HG03064 (cell line): ENCODE measurements at regions not wholly inside any gene's neighbourhood (a gene's known extent, or its start where the extent isn't known, plus 50 kb on each side); places are given as distances from the start of the nearest gene placed in this dataset.

Experiments
- ATAC-seq: cut with Tn5 transposase; IDR thresholded peaks from one replicate; pipeline ENCODE4 v1.9.1; 2021; ENCODE audit warnings: low read depth; ENCODE audit not compliant: unreplicated experiment

GRCh38 chr1:88375977-88376376, 308.1 kb upstream of the PKN2 start:
- ATAC-seq, result no peak

- ATAC-seq, result no peak
Measured at GRCh38 chr1:88376421-88376820, 307.7 kb upstream of the PKN2 start.

- ATAC-seq, result no peak
Measured at GRCh38 chr1:88378560-88378959, 305.5 kb upstream of the PKN2 start.

GRCh38 chr1:88394958-88395357, 289.1 kb upstream of the PKN2 start:
- ATAC-seq, result no peak

- no peak for ATAC-seq
Measured at GRCh38 chr1:88398338-88398737, 285.7 kb upstream of the PKN2 start.

- ATAC-seq, result peak; percentile 71
Measured at GRCh38 chr1:88399690-88400089, 284.4 kb upstream of the PKN2 start.

GRCh38 chr1:88401313-88401712, 282.8 kb upstream of the PKN2 start:
- peak; percentile 83 for ATAC-seq

- no peak for ATAC-seq
Measured at GRCh38 chr1:88404582-88404981, 279.5 kb upstream of the PKN2 start.

- ATAC-seq, result no peak
Measured at GRCh38 chr1:88407248-88407647, 276.8 kb upstream of the PKN2 start.

- ATAC-seq, result no peak
Measured at GRCh38 chr1:88421997-88422396, 262.1 kb upstream of the PKN2 start.

- ATAC-seq, result no peak
Measured at GRCh38 chr1:88433556-88433955, 250.5 kb upstream of the PKN2 start.

- no peak for ATAC-seq
Measured at GRCh38 chr1:88434836-88435235, 249.2 kb upstream of the PKN2 start.

GRCh38 chr1:88441022-88441421, 243.1 kb upstream of the PKN2 start:
- no peak for ATAC-seq

GRCh38 chr1:88451856-88452255, 232.2 kb upstream of the PKN2 start:
- no peak for ATAC-seq

- ATAC-seq, result no peak
Measured at GRCh38 chr1:88453295-88453694, 230.8 kb upstream of the PKN2 start.

GRCh38 chr1:88454781-88455180, 229.3 kb upstream of the PKN2 start:
- ATAC-seq, result no peak

- no peak for ATAC-seq
Measured at GRCh38 chr1:88455621-88456256, 228.3 kb upstream of the PKN2 start.

- ATAC-seq, result no peak
Measured at GRCh38 chr1:88457197-88457596, 226.9 kb upstream of the PKN2 start.

GRCh38 chr1:88461007-88461406, 223.1 kb upstream of the PKN2 start:
- ATAC-seq, result no peak

GRCh38 chr1:88462096-88462487, 222.0 kb upstream of the PKN2 start:
- no peak for ATAC-seq

- no peak for ATAC-seq
Measured at GRCh38 chr1:88462488-88463261, 221.4 kb upstream of the PKN2 start.

GRCh38 chr1:88463401-88463985, 220.6 kb upstream of the PKN2 start:
- no peak for ATAC-seq
